ENCODE measurements at regions not wholly inside any gene's neighbourhood (a gene's known extent, or its start where the extent isn't known, plus 50 kb on each side); places are given as distances from the start of the nearest gene placed in this dataset.

DNA sequence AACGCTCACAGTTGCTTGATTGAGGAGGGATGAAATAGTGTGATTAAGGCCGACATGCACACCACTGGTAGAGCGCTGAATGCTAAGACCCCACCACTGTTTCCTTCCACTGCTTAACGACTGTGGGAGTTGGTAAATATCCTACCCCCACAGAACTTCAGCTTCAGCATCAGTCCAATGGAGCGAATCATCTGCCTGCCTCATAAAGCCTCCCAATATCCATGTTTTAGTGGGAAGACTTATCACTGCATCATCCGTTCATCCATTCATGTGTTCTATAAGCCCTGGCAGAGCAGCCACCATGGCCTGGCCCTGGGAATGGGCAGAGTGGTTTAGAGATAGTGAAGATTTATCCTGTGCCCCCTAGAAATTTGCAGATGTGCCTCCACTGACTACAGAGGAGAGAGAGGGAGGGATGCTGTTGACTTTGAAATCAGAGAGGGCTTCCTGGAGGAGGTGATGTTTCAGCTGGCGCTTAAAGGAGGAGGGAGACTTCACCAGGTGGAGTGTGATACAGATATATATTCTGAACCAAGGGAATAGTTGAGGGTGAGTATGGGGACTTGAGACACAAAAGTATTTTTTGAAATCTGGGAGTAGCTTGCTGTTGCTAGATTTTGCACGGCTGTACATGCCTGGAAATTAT is 71.9 kb upstream of the STX18 start:
- in situ Hi-C loops (cut with MboI; ENCODE audit: low pct_ligation_motif_present in 1 of 4, low pct_unique_long_range_greater_than_20kb in 1 of 4, low sequenced_read_pairs in 3 of 4) (no loop called here), intact Hi-C loops (cut with DNase I; ENCODE audit: low total_unique reads) (no loop called here)
- H3K36me3 ChIP-seq, result no peaks in the 10 kb centered on the region
- DNase-seq, result no peak
- no peaks in the 10 kb centered on the region for H3K27me3 ChIP-seq
- no peaks in the 10 kb centered on the region for H3K4me1 ChIP-seq
- H3K9me3 ChIP-seq, result no peaks in the 10 kb centered on the region
- H3K27ac ChIP-seq, result no peak overlapping the region
- H3K4me3 ChIP-seq, result no peak overlapping the region
- TF ChIP-seq, protein P1, sequence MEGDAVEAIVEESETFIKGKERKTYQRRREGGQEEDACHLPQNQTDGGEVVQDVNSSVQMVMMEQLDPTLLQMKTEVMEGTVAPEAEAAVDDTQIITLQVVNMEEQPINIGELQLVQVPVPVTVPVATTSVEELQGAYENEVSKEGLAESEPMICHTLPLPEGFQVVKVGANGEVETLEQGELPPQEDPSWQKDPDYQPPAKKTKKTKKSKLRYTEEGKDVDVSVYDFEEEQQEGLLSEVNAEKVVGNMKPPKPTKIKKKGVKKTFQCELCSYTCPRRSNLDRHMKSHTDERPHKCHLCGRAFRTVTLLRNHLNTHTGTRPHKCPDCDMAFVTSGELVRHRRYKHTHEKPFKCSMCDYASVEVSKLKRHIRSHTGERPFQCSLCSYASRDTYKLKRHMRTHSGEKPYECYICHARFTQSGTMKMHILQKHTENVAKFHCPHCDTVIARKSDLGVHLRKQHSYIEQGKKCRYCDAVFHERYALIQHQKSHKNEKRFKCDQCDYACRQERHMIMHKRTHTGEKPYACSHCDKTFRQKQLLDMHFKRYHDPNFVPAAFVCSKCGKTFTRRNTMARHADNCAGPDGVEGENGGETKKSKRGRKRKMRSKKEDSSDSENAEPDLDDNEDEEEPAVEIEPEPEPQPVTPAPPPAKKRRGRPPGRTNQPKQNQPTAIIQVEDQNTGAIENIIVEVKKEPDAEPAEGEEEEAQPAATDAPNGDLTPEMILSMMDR (IDR thresholded peaks at IDR 0.05), result no peak
- TF ChIP-seq EP300 (IDR thresholded peaks at IDR 0.05; ENCODE audit: low read depth) (no peak), POLR2A (IDR thresholded peaks at IDR 0.05) (no peak), POLR2AphosphoS5 (IDR thresholded peaks at IDR 0.05) (no peak)
- 89 to 92% methylated on average over 6 to 8 of the region's 8 CpGs for WGBS, 2 donors (ENCODE audit: low coverage in 1 of 2)

GRCh38 chr4:4613126-4613465 is 71.2 kb upstream of the STX18 start:
- no peaks in the 10 kb centered on the region for H3K9me3 ChIP-seq
- no peak overlapping the region for H3K4me3 ChIP-seq
- H3K36me3 ChIP-seq, result no peaks in the 10 kb centered on the region
- in situ Hi-C loops (cut with MboI; ENCODE audit: low pct_ligation_motif_present in 1 of 4, low pct_unique_long_range_greater_than_20kb in 1 of 4, low sequenced_read_pairs in 3 of 4) (no loop called here), intact Hi-C loops (cut with DNase I; ENCODE audit: low total_unique reads) (no loop called here)
- no peaks in the 10 kb centered on the region for H3K4me1 ChIP-seq
- WGBS, 2 donors (ENCODE audit: low coverage in 1 of 2), result 76 to 83% methylated on average over 2 of the region's 2 CpGs
- TF ChIP-seq POLR2A (IDR thresholded peaks at IDR 0.05) (no peak), EP300 (IDR thresholded peaks at IDR 0.05; ENCODE audit: low read depth) (no peak), POLR2AphosphoS5 (IDR thresholded peaks at IDR 0.05) (no peak)
- TF ChIP-seq, protein P1 (IDR thresholded peaks at IDR 0.05), result no peak
- no peak for DNase-seq
- H3K27ac ChIP-seq, result no peak overlapping the region
- no peaks in the 10 kb centered on the region for H3K27me3 ChIP-seq

GRCh38 chr4:4610672-4611071 is 68.8 kb upstream of the STX18 start:
- intact Hi-C loops (cut with DNase I; ENCODE audit: low total_unique reads) (no loop called here), in situ Hi-C loops (cut with MboI; ENCODE audit: low pct_ligation_motif_present in 1 of 4, low pct_unique_long_range_greater_than_20kb in 1 of 4, low sequenced_read_pairs in 3 of 4) (no loop called here)
- 78 to 88% methylated on average over 4 to 7 of the region's 7 CpGs for WGBS, 2 donors (ENCODE audit: low coverage in 1 of 2)

GRCh38 chr4:4609622-4610334 is 67.9 kb upstream of the STX18 start:
- TF ChIP-seq EP300 (IDR thresholded peaks at IDR 0.05; ENCODE audit: low read depth) (no peak), POLR2A (IDR thresholded peaks at IDR 0.05) (no peak), POLR2AphosphoS5 (IDR thresholded peaks at IDR 0.05) (no peak)
- TF ChIP-seq, protein P1 (IDR thresholded peaks at IDR 0.05), result no peak
- H3K27me3 ChIP-seq, result no peaks in the 10 kb centered on the region
- H3K27ac ChIP-seq, result no peak overlapping the region
- intact Hi-C loops (cut with DNase I; ENCODE audit: low total_unique reads), result no loop called here
- H3K4me1 ChIP-seq, result no peaks in the 10 kb centered on the region
- in situ Hi-C loops (cut with MboI; ENCODE audit: low pct_ligation_motif_present in 1 of 4, low pct_unique_long_range_greater_than_20kb in 1 of 4, low sequenced_read_pairs in 3 of 4), result no loop called here
- no peak for DNase-seq
- 85% methylated on average over 4 to 10 of the region's 10 CpGs for WGBS, 2 donors (ENCODE audit: low coverage in 1 of 2)
- H3K36me3 ChIP-seq, result no peaks in the 10 kb centered on the region
- no peaks in the 10 kb centered on the region for H3K9me3 ChIP-seq
- H3K4me3 ChIP-seq, result no peak overlapping the region

More at GRCh38 chr4:4610672-4611071, 68.8 kb upstream of the STX18 start:
- Histone ChIP-seq H3K9me3 (no peaks in the 10 kb centered on the region), H3K36me3 (no peaks in the 10 kb centered on the region), H3K4me1 (no peaks in the 10 kb centered on the region), H3K27me3 (no peaks in the 10 kb centered on the region), H3K4me3 (no peak overlapping the region), H3K27ac (no peak overlapping the region)
- DNase-seq, result no peak
- TF ChIP-seq, protein P1 (IDR thresholded peaks at IDR 0.05), result no peak
- TF ChIP-seq POLR2A (IDR thresholded peaks at IDR 0.05) (no peak), POLR2AphosphoS5 (IDR thresholded peaks at IDR 0.05) (no peak)
